Endothelial cell of umbilical vein (primary cell): ENCODE measurements at regions not wholly inside any gene's neighbourhood (a gene's known extent, or its start where the extent isn't known, plus 50 kb on each side); places are given as distances from the start of the nearest gene placed in this dataset.
"Not testable (repeated sequence)": the region's sequence is repeated elsewhere in the genome, so short reads cannot be mapped to it uniquely, and the experiment has no call there.

Experiments used
- BruUV-seq: library from RNA; stranded (reverse); fragments of 400-500 nt; replicated peaks from 2 replicates; lab custom pipeline; 2021; lab: Mats Ljungman, UMichigan
- CTCF ChIA-PET: fragments of 300-600, 350-600 bp; sonication (Branson Sonifier 250); formaldehyde crosslinking; loops from one replicate; lab custom pipeline; 2021; ENCODE audit warnings: antibody characterized with exemption, inconsistent platforms; lab: Charles Lee
- POLR2A ChIA-PET: fragments of 300-600, 350-600 bp; sonication (Branson Sonifier 250); formaldehyde crosslinking; loops from one replicate; lab custom pipeline; 2021; ENCODE audit warnings: antibody characterized with exemption, inconsistent platforms; lab: Charles Lee
- DNase-seq: peaks from one replicate; pipeline ENCODE4 v3.0.0-alpha.2; 2011; ENCODE audit warnings: low read depth, low spot score
- FAIRE-seq: peaks from 2 replicates; lab custom pipeline; 2011; peaks lifted over from hg19 to GRCh38; lab: Jason Lieb, UNC
- H2AFZ ChIP-seq: 2 replicates; pipeline ENCODE4 v1.6.0; 2012; ENCODE audit warnings: low read depth, low read length, control low read depth, inconsistent platforms
- H3K27ac ChIP-seq: 2 replicates; pipeline ENCODE4 v1.5.1; 2011; ENCODE audit warnings: low read depth, mild to moderate bottlenecking, control low read depth, low read length, moderate library complexity; ENCODE audit not compliant: insufficient read depth
- H3K27me3 ChIP-seq, 2 experiments: 2 replicates each; pipeline versions ENCODE4 v1.6.0 to v1.6.1; 2011; ENCODE audit warnings: low read length in 2 of 2, mixed read lengths in 1 of 2; ENCODE audit not compliant: control insufficient read depth in 2 of 2, insufficient read depth in 2 of 2
- H3K36me3 ChIP-seq, 2 experiments: 2 replicates in 1 of 2; 3 replicates in 1 of 2; pipeline ENCODE4 v1.5.1; 2011; ENCODE audit warnings: low read length in 2 of 2, mild to moderate bottlenecking in 1 of 2, moderate library complexity in 1 of 2; ENCODE audit not compliant: control insufficient read depth in 2 of 2, insufficient read depth in 2 of 2; ENCODE audit errors: extremely low read depth in 1 of 2
- H3K4me1 ChIP-seq: 3 replicates; pipeline ENCODE4 v1.5.1; 2011; ENCODE audit warnings: mild to moderate bottlenecking, low read length; ENCODE audit not compliant: control insufficient read depth, insufficient read depth; ENCODE audit errors: extremely low read depth
- H3K4me2 ChIP-seq: 2 replicates; pipeline ENCODE4 v1.6.1; 2011; ENCODE audit warnings: low read length, control low read depth, mixed read lengths; ENCODE audit not compliant: insufficient read depth
- H3K4me3 ChIP-seq, 3 experiments: fragments of 200-600 bp in 1 of 3; sonication (generic), shearing (Covaris generic) in 1 of 3; replicated peaks in 1 of 3; 2 replicates each; pipeline ENCODE4 v1.5.1; 2011 to 2016; ENCODE audit warnings: control low read depth in 3 of 3, low read length in 3 of 3, mild to moderate bottlenecking in 2 of 3, inconsistent platforms in 1 of 3, low read depth in 1 of 3, moderate library complexity in 1 of 3; ENCODE audit not compliant: insufficient read depth in 1 of 3
- H3K79me2 ChIP-seq: 2 replicates; pipeline ENCODE4 v1.6.0; 2012; ENCODE audit warnings: low read length, inconsistent platforms; ENCODE audit not compliant: control insufficient read depth, insufficient read depth
- H3K9ac ChIP-seq: replicated peaks from 2 replicates; pipeline ENCODE3; 2011; ENCODE audit warnings: low read length, control low read depth; ENCODE audit not compliant: insufficient read depth; ENCODE audit errors: extremely low read depth
- H3K9me1 ChIP-seq: replicated peaks from 3 replicates; pipeline ENCODE4 v1.6.0; 2011; ENCODE audit warnings: mild to moderate bottlenecking, low read length; ENCODE audit not compliant: control insufficient read depth, insufficient read depth; ENCODE audit errors: extremely low read depth
- H3K9me3 ChIP-seq: replicated peaks from 2 replicates; pipeline ENCODE4 v1.5.1; 2012; ENCODE audit warnings: low read length, inconsistent platforms; ENCODE audit not compliant: control insufficient read depth, insufficient read depth
- H4K20me1 ChIP-seq: replicated peaks from 2 replicates; pipeline ENCODE3; 2011; ENCODE audit warnings: mild to moderate bottlenecking, low read length; ENCODE audit not compliant: control insufficient read depth, insufficient read depth; ENCODE audit errors: extremely low read depth
- dilution Hi-C: fragments of 300-500 bp; cut with MboI; formaldehyde crosslinking; loops from one replicate; pipeline ENCODE4 v1.15.0; 2019; ENCODE audit warnings: low sequenced_read_pairs; ENCODE audit not compliant: extremely low pct_ligation_motif_present
- intact Hi-C: fragments of 100-400 bp; cut with micrococcal nuclease; formaldehyde crosslinking; loops from one replicate; pipeline ENCODE4 v1.10.0; 2022

GRCh38 chr9:41047792-41048191 lies 80.7 kb downstream of the FOXD4L6 start:
- FAIRE-seq, intact Hi-C loops, BruUV-seq: not testable (repeated sequence)

GRCh38 chr9:41044930-41045329 lies 83.6 kb downstream of the FOXD4L6 start:
- H3K79me2 ChIP-seq, H3K9ac ChIP-seq, H4K20me1 ChIP-seq, CTCF ChIA-PET, H3K4me1 ChIP-seq, H2AFZ ChIP-seq, DNase-seq, H3K9me3 ChIP-seq, intact Hi-C loops, dilution Hi-C loops, H3K36me3 ChIP-seq, H3K27me3 ChIP-seq, BruUV-seq, FAIRE-seq, H3K4me2 ChIP-seq, POLR2A ChIA-PET, H3K27ac ChIP-seq, H3K4me3 ChIP-seq, H3K9me1 ChIP-seq: not testable (repeated sequence)

More at GRCh38 chr9:41047792-41048191, 80.7 kb downstream of the FOXD4L6 start:
- POLR2A ChIA-PET, H3K27ac ChIP-seq, H3K4me2 ChIP-seq, CTCF ChIA-PET, H3K36me3 ChIP-seq, H3K9ac ChIP-seq, H3K9me1 ChIP-seq, H3K4me3 ChIP-seq, H3K27me3 ChIP-seq, dilution Hi-C loops, DNase-seq, H3K9me3 ChIP-seq, H4K20me1 ChIP-seq, H2AFZ ChIP-seq, H3K79me2 ChIP-seq, H3K4me1 ChIP-seq: not testable (repeated sequence)

- intact Hi-C loops = not testable (repeated sequence)
Observed at GRCh38 chr9:41043433-41043832, 85.0 kb downstream of the FOXD4L6 start.

GRCh38 chr9:41042111-41042510 lies 86.4 kb downstream of the FOXD4L6 start:
- BruUV-seq = not testable (repeated sequence)

More at GRCh38 chr9:41043433-41043832, 85.0 kb downstream of the FOXD4L6 start:
- H3K9ac ChIP-seq, H3K27me3 ChIP-seq, DNase-seq, H4K20me1 ChIP-seq, H3K79me2 ChIP-seq, H3K9me3 ChIP-seq, H3K36me3 ChIP-seq, CTCF ChIA-PET, H2AFZ ChIP-seq, dilution Hi-C loops, H3K4me1 ChIP-seq, H3K4me2 ChIP-seq, POLR2A ChIA-PET, FAIRE-seq, BruUV-seq, H3K4me3 ChIP-seq, H3K9me1 ChIP-seq, H3K27ac ChIP-seq: not testable (repeated sequence)

More at GRCh38 chr9:41042111-41042510, 86.4 kb downstream of the FOXD4L6 start:
- H3K9me1 ChIP-seq, H3K27me3 ChIP-seq, H3K27ac ChIP-seq, H3K4me2 ChIP-seq, FAIRE-seq, DNase-seq, CTCF ChIA-PET, H3K4me1 ChIP-seq, H2AFZ ChIP-seq, intact Hi-C loops, H3K9me3 ChIP-seq, POLR2A ChIA-PET, H3K4me3 ChIP-seq, H4K20me1 ChIP-seq, H3K36me3 ChIP-seq, H3K9ac ChIP-seq, H3K79me2 ChIP-seq, dilution Hi-C loops: not testable (repeated sequence)
